CD1c-positive myeloid dendritic cell (primary cell): ENCODE measurements at regions not wholly inside any gene's neighbourhood (a gene's known extent, or its start where the extent isn't known, plus 50 kb on each side); places are given as distances from the start of the nearest gene placed in this dataset.

Experiments
- DNase-seq: peaks from one replicate; pipeline ENCODE4 v3.0.0-alpha.2; 2016; ENCODE audit errors: extremely low spot score

- no peak for DNase-seq
Measured at GRCh38 chr3:76811418-76811817, 228.5 kb upstream of the ROBO2 start.

GRCh38 chr3:76812649-76813242, 227.2 kb upstream of the ROBO2 start:
- no peak for DNase-seq

- no peak for DNase-seq
Measured at GRCh38 chr3:76815561-76815960, 224.3 kb upstream of the ROBO2 start.

- no peak for DNase-seq
Measured at GRCh38 chr3:76820481-76820880, 219.4 kb upstream of the ROBO2 start.

- no peak for DNase-seq
Measured at GRCh38 chr3:76824658-76825240, 215.2 kb upstream of the ROBO2 start.

GRCh38 chr3:76826861-76827260, 213.0 kb upstream of the ROBO2 start:
- DNase-seq: no peak

GRCh38 chr3:76827701-76828226, 212.1 kb upstream of the ROBO2 start:
- DNase-seq: no peak

- DNase-seq: no peak
Measured at GRCh38 chr3:76834657-76835056, 205.2 kb upstream of the ROBO2 start.

GRCh38 chr3:76841747-76842146, 198.2 kb upstream of the ROBO2 start:
- no peak for DNase-seq

- DNase-seq: no peak
Measured at GRCh38 chr3:76842216-76842615, 197.7 kb upstream of the ROBO2 start.

- no peak for DNase-seq
Measured at GRCh38 chr3:76855451-76855850, 184.4 kb upstream of the ROBO2 start.

- DNase-seq: no peak
Measured at GRCh38 chr3:76859596-76859995, 180.3 kb upstream of the ROBO2 start.

GRCh38 chr3:76864355-76864754, 175.5 kb upstream of the ROBO2 start:
- no peak for DNase-seq

- DNase-seq: no peak
Measured at GRCh38 chr3:76866729-76867408, 173.0 kb upstream of the ROBO2 start.

- no peak for DNase-seq
Measured at GRCh38 chr3:76869726-76870384, 170.0 kb upstream of the ROBO2 start.

GRCh38 chr3:76871655-76872054, 168.2 kb upstream of the ROBO2 start:
- DNase-seq: no peak

GRCh38 chr3:76872999-76873398, 166.9 kb upstream of the ROBO2 start:
- DNase-seq: no peak

GRCh38 chr3:76873532-76874242, 166.2 kb upstream of the ROBO2 start:
- no peak for DNase-seq

- no peak for DNase-seq
Measured at GRCh38 chr3:76879959-76880358, 159.9 kb upstream of the ROBO2 start.

GRCh38 chr3:76886761-76887500, 153.0 kb upstream of the ROBO2 start:
- DNase-seq: no peak

- no peak for DNase-seq
Measured at GRCh38 chr3:76888856-76889255, 151.0 kb upstream of the ROBO2 start.
